Smooth muscle cell (in vitro differentiated cells): ENCODE measurements at regions not wholly inside any gene's neighbourhood (a gene's known extent, or its start where the extent isn't known, plus 50 kb on each side); places are given as distances from the start of the nearest gene placed in this dataset.

Source experiments
- DNase-seq: peaks from one replicate; lab custom pipeline; 2025; ENCODE audit not compliant: unreplicated experiment; lab: John Stamatoyannopoulos, UW
- H2AFZ ChIP-seq: fragments of 200-600 bp; sonication (generic); 2 replicates; pipeline ENCODE4 v1.6.0; 2016; ENCODE audit warnings: antibody characterized with exemption, low read depth, mild to moderate bottlenecking
- H3F3A ChIP-seq: fragments of 200-600 bp; sonication (generic); 2 replicates; pipeline ENCODE4 v1.6.0; 2017; ENCODE audit warnings: antibody characterized with exemption, low read depth
- H3K27ac ChIP-seq: fragments of 200-600 bp; sonication (generic); 2 replicates; pipeline ENCODE4 v1.5.1; 2016; ENCODE audit warnings: low read depth, mild to moderate bottlenecking
- H3K27me3 ChIP-seq: fragments of 200-600 bp; sonication (generic); 2 replicates; pipeline ENCODE4 v1.6.1; 2016; ENCODE audit warnings: low read depth, mild to moderate bottlenecking
- H3K36me3 ChIP-seq: fragments of 200-600 bp; sonication (generic); 2 replicates; pipeline ENCODE4 v1.5.1; 2016; ENCODE audit warnings: low read depth
- H3K4me1 ChIP-seq: fragments of 200-600 bp; sonication (generic); 2 replicates; pipeline ENCODE4 v1.5.1; 2016; ENCODE audit warnings: low read depth
- H3K4me2 ChIP-seq: fragments of 200-600 bp; sonication (generic); 2 replicates; pipeline ENCODE4 v1.6.0; 2016; ENCODE audit warnings: mild to moderate bottlenecking
- H3K4me3 ChIP-seq: fragments of 200-600 bp; sonication (generic); 2 replicates; pipeline ENCODE4 v1.5.1; 2016; ENCODE audit warnings: mild to moderate bottlenecking
- H3K79me2 ChIP-seq: fragments of 200-600 bp; sonication (generic); 2 replicates; pipeline ENCODE4 v1.6.0; 2016; ENCODE audit warnings: low read depth, mild to moderate bottlenecking
- H3K9ac ChIP-seq: fragments of 200-600 bp; sonication (generic); 2 replicates; pipeline ENCODE4 v1.6.0; 2016; ENCODE audit warnings: low read depth
- H3K9me3 ChIP-seq: fragments of 200-600 bp; sonication (generic); replicated peaks from 2 replicates; pipeline ENCODE4 v1.5.1; 2016; ENCODE audit warnings: low read depth
- H4K20me1 ChIP-seq: fragments of 200-600 bp; sonication (generic); 2 replicates; pipeline ENCODE4 v1.6.0; 2016; ENCODE audit warnings: low read depth
- WGBS: methylation state at CpG from one replicate; pipeline ENCODE4 v1.1.7; 2016; ENCODE audit warnings: low lambda C conversion rate; 5-methylcytosine and 5-hydroxymethylcytosine counted together
- TF ChIP-seq, protein P1 (sequence below): fragments of 200-600 bp; sonication (generic); IDR thresholded peaks from 2 replicates; pipeline ENCODE4 v1.5.1; 2017; ENCODE audit warnings: borderline replicate concordance, mild to moderate bottlenecking, antibody characterized with exemption; ENCODE audit not compliant: insufficient read depth, poor library complexity, severe bottlenecking

DNA sequence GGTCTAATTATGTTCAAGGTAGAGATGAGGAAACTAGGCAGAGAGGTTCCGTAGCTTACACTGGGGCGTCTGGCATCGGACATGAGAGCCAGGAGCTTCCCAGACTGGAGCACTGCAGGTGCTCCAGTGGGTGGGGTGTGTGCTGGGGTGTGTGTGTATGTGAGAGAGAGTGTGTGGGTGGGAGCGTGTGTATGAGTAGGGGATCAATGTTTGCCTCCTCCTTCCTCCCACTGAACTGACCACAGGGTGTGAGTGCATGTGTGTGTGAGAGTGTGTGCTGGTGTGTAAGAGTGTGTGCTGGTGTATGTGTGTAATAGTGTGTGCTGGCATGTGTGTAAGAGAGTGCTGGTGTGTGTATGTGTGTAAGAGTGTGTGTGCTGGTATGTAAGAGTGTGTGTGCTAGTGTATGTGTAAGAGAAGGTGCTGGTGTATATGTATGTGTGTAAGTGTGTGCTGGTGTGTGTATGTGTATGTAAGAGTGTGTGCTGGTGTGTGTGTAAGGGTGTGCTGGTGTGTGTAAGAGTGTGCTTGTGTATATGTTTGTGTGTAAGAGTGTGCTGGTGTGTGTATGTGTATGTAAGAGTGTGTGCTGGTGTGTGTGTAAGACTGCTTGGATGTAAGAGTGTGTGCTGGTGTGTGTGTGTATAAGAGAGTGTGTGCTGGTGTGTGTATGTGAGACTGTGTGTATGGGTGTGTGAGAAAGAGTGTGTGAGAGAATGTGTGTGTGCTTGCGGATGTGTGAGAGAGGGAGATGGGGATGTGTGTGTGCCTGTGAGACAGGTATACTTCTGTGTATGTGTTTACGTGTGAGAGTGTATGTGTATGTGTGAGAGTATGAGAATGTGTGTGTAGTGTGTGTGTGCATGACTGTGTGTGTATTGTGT lies 139.9 kb downstream of the MRM1 start:
- Histone ChIP-seq H3K36me3 (no peaks in the 10 kb centered on the region), H3K27me3 (peaks cover 13% of the 10 kb centered on the region), H2AFZ (no peak overlapping the region), H3K9ac (no peak overlapping the region), H3K4me1 (no peaks in the 10 kb centered on the region), H3F3A (no peaks in the 10 kb centered on the region), H3K27ac (no peak overlapping the region), H3K9me3 (no peaks in the 10 kb centered on the region), H3K4me3 (no peak overlapping the region), H3K4me2 (no peak overlapping the region), H3K79me2 (no peaks in the 10 kb centered on the region), H4K20me1 (no peaks in the 10 kb centered on the region)
- TF ChIP-seq, protein P1, sequence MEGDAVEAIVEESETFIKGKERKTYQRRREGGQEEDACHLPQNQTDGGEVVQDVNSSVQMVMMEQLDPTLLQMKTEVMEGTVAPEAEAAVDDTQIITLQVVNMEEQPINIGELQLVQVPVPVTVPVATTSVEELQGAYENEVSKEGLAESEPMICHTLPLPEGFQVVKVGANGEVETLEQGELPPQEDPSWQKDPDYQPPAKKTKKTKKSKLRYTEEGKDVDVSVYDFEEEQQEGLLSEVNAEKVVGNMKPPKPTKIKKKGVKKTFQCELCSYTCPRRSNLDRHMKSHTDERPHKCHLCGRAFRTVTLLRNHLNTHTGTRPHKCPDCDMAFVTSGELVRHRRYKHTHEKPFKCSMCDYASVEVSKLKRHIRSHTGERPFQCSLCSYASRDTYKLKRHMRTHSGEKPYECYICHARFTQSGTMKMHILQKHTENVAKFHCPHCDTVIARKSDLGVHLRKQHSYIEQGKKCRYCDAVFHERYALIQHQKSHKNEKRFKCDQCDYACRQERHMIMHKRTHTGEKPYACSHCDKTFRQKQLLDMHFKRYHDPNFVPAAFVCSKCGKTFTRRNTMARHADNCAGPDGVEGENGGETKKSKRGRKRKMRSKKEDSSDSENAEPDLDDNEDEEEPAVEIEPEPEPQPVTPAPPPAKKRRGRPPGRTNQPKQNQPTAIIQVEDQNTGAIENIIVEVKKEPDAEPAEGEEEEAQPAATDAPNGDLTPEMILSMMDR: no peak
- DNase-seq: no peak
- 94% methylated on average over 6 of the region's 6 CpGs for WGBS

DNA sequence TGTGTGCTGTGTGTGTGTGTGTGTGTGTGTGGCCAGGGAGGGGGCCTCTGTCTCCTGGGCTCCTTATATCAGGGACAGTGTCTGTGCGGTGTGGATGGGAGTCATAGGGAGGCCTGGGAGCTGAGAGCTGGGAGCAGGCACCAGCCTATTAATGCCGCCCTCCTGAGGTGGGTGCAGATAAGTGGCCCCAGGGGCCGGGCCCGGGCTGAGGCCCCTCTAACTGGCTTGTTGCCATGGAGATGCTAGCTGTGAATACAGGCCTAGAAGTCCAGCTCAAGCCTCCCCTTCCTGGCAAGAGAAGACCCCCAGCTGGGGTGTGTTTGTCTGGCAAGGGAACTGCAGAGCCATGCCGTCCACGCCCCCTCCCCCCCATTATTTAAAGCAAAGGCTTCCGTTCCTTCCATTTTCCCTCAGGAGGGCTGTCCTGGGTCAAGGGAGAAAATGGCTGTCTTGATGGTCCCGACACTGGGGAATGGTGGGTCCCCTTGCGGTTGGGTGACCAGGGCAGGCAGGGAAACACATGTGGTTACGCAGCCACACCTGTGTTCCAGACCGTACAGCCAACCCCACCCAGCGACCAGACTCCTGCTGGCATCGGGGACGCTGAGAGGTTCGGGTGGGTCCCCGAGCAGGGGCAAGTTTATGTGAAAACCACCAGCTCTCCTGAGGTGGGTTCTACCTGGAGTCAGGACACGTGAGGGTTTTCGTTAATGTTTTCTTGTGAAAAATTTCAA lies 141.1 kb downstream of the MRM1 start:
- Histone ChIP-seq H3K9ac (no peak overlapping the region), H3K27ac (no peak overlapping the region), H3K4me3 (no peak overlapping the region), H3K79me2 (no peaks in the 10 kb centered on the region), H3K9me3 (no peaks in the 10 kb centered on the region), H3K4me1 (no peaks in the 10 kb centered on the region), H3K4me2 (no peak overlapping the region), H3K27me3 (peaks cover 7% of the 10 kb centered on the region), H4K20me1 (no peaks in the 10 kb centered on the region), H3F3A (no peaks in the 10 kb centered on the region), H2AFZ (no peak overlapping the region), H3K36me3 (no peaks in the 10 kb centered on the region)
- DNase-seq: no peak
- TF ChIP-seq, protein P1: no peak
- WGBS: 80% methylated on average over 18 of the region's 18 CpGs

DNA sequence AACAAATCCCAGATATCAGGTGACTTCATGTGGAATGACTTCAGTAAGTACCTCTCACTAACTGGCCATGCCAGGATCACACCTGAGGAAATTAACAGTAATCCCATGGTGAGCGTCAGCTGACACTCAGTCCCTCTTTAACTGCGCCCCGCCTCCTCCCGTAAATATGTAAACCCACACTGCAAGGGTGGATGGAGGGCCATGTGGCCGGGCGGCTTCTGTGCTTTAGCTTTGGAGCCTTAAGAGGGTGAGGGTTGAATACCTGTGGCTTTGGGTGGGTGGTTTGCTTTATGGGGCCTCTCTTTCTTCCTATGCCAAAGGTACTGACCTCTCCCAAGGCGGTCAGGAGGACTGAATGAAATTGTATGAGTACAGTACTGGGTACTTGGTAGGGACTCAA lies 141.7 kb downstream of the MRM1 start:
- WGBS: 56% methylated on average over 7 of the region's 7 CpGs
- H3K4me1 ChIP-seq: no peaks in the 10 kb centered on the region
- H3K4me3 ChIP-seq: no peak overlapping the region
- TF ChIP-seq, protein P1: no peak
- H2AFZ ChIP-seq: no peak overlapping the region
- H4K20me1 ChIP-seq: no peaks in the 10 kb centered on the region
- H3K9me3 ChIP-seq: no peaks in the 10 kb centered on the region
- H3K9ac ChIP-seq: no peak overlapping the region
- H3K27ac ChIP-seq: no peak overlapping the region
- no peaks in the 10 kb centered on the region for H3F3A ChIP-seq
- H3K79me2 ChIP-seq: no peaks in the 10 kb centered on the region
- DNase-seq: no peak
- H3K27me3 ChIP-seq: peaks cover 2% of the 10 kb centered on the region
- H3K36me3 ChIP-seq: no peaks in the 10 kb centered on the region
- no peak overlapping the region for H3K4me2 ChIP-seq
